SK-N-SH treated with all-trans-retinoic acid at 6 μM for 48 hours (cell line): ENCODE measurements at regions not wholly inside any gene's neighbourhood (a gene's known extent, or its start where the extent isn't known, plus 50 kb on each side); places are given as distances from the start of the nearest gene placed in this dataset.

Source experiments
- ARNTL ChIP-seq: fragments of 450-650 bp; formaldehyde crosslinking; IDR thresholded peaks from 2 replicates; pipeline ENCODE4 v1.5.0; 2020; ENCODE audit warnings: low read depth, mild to moderate bottlenecking, moderate library complexity, borderline replicate concordance
- BACH2 ChIP-seq: fragments of 250-450 bp; sonication (Bioruptor Pico); IDR thresholded peaks from 2 replicates; pipeline ENCODE4 v1.9.0; 2021; ENCODE audit warnings: mild to moderate bottlenecking, borderline replicate concordance
- CSDC2 ChIP-seq: fragments of 250-450 bp; sonication (Bioruptor Pico); IDR thresholded peaks from 2 replicates; pipeline ENCODE4 v1.5.0; 2020; ENCODE audit warnings: mild to moderate bottlenecking, moderate library complexity
- PATZ1 ChIP-seq: fragments of 250-450 bp; sonication (Bioruptor Pico); IDR thresholded peaks from 2 replicates; pipeline ENCODE4 v1.8.0; 2020; ENCODE audit warnings: mild to moderate bottlenecking, moderate library complexity, borderline replicate concordance
- RARB ChIP-seq: fragments of 250-450 bp; sonication (Bioruptor Pico); IDR thresholded peaks from 2 replicates; pipeline ENCODE4 v1.8.0; 2021; ENCODE audit warnings: mild to moderate bottlenecking, moderate library complexity
- ZFP30 ChIP-seq: fragments of 450-650 bp; formaldehyde crosslinking; IDR thresholded peaks from 2 replicates; pipeline ENCODE4 v1.5.0; 2022; ENCODE audit warnings: mild to moderate bottlenecking, moderate library complexity
- ZNF70 ChIP-seq: fragments of 450-650 bp; formaldehyde crosslinking; IDR thresholded peaks from 2 replicates; pipeline ENCODE4 v1.5.0; 2020; ENCODE audit warnings: mild to moderate bottlenecking, moderate library complexity

- no peak for TF ChIP-seq ZNF70 (CRISPR knock-in tag)
- TF ChIP-seq BACH2 (CRISPR knock-in tag) = no peak
- no peak for TF ChIP-seq RARB (CRISPR knock-in tag)
- no peak for TF ChIP-seq ARNTL (CRISPR knock-in tag)
- TF ChIP-seq PATZ1 = no peak
- TF ChIP-seq CSDC2 = no peak
- TF ChIP-seq ZFP30 (CRISPR knock-in tag) = no peak
Observed at GRCh38 chr5:163163858-163164257, 273.5 kb upstream of the CCNG1 start.
